ENCODE measurements at regions not wholly inside any gene's neighbourhood (a gene's known extent, or its start where the extent isn't known, plus 50 kb on each side); places are given as distances from the start of the nearest gene placed in this dataset.
A peak's percentile ranks its signal among the peaks of the same experiment; 100 is the strongest.

- no peak for DNase-seq (ENCODE audit: low read depth in 3 of 3, low spot score in 1 of 3)
These were observed 151.3 kb upstream of the ADO start for GRCh38 chr10:62653254-62653653.

GRCh38 chr10:62654966-62655336 is 149.6 kb upstream of the ADO start:
- no peak for DNase-seq (ENCODE audit: low read depth in 3 of 3, low spot score in 1 of 3)

GRCh38 chr10:62655337-62655994 is 149.1 kb upstream of the ADO start:
- DNase-seq (ENCODE audit: low read depth in 3 of 3, low spot score in 1 of 3): no peak

- no peak for DNase-seq (ENCODE audit: low read depth in 3 of 3, low spot score in 1 of 3)
These were observed 147.2 kb upstream of the ADO start for GRCh38 chr10:62657244-62657835.

DNA sequence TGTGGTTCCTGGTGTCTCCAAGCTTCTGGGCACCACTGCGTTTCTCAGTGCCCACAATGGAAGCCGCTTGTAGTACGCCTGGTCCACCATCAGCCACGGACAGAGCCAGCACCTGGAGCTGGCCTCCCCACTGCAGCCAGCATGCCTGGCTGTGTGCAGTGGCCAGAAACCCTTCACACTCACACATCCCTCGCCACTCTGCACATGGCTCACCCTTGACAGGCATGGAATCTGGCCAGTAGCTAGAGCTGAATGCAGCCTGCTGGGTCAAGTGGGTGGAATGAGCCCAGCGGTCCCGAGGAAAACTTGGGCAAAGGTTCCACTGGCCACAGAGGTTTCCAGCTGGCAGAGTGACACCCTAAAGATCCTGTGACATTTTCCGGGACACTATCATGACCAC is 146.0 kb upstream of the ADO start:
- no peak for DNase-seq (ENCODE audit: low read depth in 3 of 3, low spot score in 1 of 3)

DNA sequence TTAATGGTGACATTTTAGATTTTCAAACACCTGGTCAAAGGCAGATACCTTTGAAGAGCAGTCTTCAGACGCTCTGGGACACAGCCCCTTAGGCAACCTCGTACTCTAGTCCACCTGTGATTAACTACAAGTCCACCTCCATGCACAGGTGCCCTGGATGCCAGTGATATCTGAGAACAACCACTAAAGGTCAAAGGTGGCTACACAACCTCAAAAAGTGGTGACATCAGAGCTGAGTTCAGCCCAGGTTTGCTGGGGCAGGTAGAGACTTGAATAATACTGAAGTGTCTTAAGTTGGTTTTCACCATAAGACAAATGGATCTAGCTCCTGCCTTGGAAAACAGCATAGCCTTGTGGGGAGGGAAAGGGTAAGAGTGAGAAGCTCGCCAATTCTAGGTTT is 143.4 kb upstream of the ADO start:
- DNase-seq (ENCODE audit: low read depth in 3 of 3, low spot score in 1 of 3): no peak

DNA sequence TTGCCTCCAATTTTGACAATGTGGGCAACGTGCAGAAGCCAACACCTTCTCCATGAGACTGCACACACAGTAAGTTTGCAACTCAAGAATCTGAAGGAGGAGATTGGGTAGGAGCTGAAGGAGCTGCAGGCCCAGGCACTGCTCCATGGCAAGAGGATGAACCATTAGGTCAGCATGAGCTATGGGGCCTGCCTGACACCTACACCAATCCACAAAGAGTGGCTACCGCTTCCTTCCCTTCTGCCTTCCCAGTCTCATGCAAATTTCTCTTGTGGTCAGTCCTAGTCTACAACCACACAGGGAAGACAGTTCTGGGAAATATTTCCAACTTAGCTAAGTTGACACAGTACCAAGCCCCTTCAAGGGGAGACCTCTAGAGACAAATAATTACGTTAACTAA is 142.0 kb upstream of the ADO start:
- DNase-seq (ENCODE audit: low read depth in 3 of 3, low spot score in 1 of 3): no peak

DNA sequence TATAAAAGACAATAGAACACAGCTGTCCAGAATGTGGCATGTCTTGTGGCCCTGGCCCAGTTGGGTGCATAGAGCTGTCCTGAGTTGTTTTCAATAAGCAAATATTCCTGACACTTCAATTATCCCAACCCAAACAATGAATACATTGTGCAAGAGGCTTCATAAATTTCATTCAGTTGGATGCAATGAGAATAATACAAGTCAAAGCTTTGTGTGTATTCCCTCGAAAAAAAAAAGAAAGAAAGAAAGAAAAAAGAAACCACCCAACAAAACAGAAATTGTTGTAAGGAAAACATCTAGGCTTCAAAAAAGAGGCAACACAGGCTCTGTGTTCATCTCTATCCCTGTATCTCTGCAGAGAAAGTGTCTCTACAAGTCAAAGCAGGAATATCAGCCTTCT is 138.7 kb upstream of the ADO start:
- no peak for DNase-seq (ENCODE audit: low read depth in 3 of 3, low spot score in 1 of 3)

GRCh38 chr10:62666275-62666674 is 138.2 kb upstream of the ADO start:
- no peak for DNase-seq (ENCODE audit: low read depth in 3 of 3, low spot score in 1 of 3)

GRCh38 chr10:62669341-62669740 is 135.2 kb upstream of the ADO start:
- DNase-seq (ENCODE audit: low read depth in 3 of 3, low spot score in 1 of 3): no peak

DNA sequence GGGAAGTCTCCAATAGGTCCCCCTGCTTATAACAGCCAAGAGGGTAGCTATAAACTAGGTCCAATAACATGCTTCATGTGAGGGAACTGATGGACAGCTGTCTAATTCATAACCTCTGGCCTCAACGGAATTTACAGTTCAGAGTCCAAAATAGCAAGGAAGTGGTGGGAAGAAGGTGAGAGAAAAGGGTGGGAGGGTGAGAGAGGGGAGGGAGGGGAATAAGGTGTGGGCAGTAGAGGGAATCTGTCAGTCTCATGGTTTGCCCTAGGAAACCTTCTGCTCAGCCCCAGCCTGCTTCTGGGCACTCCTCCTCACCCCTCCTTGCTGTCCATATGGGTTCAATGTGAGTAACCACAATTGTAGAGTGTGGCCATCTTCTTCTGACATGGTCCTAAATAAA is 133.4 kb upstream of the ADO start:
- no peak for DNase-seq (ENCODE audit: low read depth in 3 of 3, low spot score in 1 of 3)

GRCh38 chr10:62681211-62681940 is 123.1 kb upstream of the ADO start:
- DNase-seq (ENCODE audit: low read depth in 3 of 3, low spot score in 1 of 3): peak; percentile 22 to 55 (median 29)

DNA sequence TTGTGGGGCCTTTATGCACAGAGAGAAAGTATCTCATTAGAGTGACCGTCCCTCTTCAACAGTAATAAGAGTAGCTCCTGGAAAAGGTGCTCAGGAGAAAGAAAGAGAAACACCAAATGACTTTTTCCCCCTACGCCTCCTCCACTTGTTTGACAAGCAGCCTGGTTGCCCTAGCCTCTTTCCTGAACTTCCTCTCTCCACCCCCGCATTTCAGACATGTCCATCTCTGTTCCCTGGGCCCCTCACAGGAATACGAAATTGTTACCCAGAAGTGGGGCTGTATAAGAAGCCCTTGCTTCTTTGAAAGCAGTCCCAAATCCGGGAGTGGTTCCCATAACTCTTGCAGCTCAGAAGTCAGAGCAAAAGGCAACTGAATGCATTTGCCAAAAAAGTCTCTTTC is 119.6 kb upstream of the ADO start:
- DNase-seq (ENCODE audit: low read depth in 3 of 3, low spot score in 1 of 3): no peak

- no peak for DNase-seq (ENCODE audit: low read depth in 3 of 3, low spot score in 1 of 3)
These were observed 117.2 kb upstream of the ADO start for GRCh38 chr10:62687230-62687748.

DNA sequence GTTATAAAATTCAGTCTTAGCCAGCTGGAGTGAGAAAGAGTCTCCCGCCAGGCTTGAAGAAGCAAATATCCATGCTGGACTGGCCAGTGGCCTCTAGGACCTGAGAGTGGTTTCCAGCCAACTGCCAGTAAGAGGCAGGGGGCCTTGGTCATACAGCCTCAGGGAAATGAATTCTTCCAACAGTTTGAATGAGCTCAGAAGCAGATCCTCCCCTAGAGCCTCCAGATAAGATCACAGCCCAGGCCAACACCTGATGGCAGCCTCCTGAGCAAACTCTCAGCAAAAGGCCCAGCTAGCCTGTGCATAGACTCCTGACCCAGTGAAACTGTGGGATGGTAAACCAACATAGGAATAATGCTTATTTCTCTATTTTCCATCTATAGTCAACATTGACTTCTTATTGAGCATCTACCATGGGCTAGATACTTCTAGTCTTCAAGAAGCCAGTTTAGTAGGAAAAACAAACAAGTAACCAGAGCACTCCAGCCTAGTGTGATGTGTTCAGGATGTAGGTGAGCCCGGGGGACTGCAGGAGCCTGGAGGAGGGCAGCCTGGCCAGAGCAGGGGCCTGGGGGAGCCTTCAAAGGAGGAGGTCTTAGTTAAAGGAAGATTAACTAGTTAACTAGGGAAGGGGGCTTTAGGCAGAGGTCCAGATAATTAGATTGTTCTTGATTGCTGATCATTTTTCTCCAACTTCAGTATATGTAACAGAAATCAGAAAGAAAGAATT is 115.4 kb upstream of the ADO start:
- DNase-seq (ENCODE audit: low read depth in 3 of 3, low spot score in 1 of 3): no peak

- no peak for DNase-seq (ENCODE audit: low read depth in 3 of 3, low spot score in 1 of 3)
These were observed 114.8 kb upstream of the ADO start for GRCh38 chr10:62689712-62690111.

DNA sequence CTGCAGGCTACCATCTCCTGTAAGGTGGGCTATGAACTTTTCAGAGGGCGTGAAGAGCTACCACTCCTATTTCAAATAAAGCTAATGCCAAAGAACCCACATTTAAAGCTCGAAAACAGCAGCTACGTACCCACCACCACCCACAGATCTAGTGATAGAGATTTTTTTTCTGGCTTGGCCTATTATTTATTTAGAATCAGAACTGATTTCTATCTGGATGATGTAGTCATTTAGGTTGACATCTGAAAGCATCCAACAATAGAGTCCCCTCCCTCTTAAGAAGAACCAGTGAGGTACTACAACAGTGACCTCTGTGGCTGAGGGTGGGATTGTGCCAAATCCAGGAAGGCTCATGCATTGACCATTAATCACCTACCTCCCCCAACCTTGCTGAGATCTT is 113.8 kb upstream of the ADO start:
- no peak for DNase-seq (ENCODE audit: low read depth in 3 of 3, low spot score in 1 of 3)

DNA sequence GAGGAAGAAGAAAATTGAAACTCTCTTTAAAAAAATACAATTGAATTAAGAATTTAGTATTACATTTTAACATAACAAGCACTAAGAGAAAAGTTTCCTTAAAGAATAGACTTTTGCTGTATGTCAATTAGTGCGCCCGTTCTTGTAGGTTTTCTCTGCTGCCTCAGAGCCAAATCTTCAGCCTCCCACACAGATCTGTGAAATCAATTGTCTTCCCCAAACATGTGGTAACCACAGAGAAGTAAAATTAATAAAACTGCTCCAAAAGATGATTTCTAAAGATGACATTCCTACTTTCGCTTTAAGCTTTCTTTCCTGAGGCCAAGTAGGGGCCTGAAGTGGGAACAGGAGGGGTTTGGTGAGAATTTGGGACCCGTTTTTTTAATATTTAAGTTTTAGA is 113.2 kb upstream of the ADO start:
- no peak for DNase-seq (ENCODE audit: low read depth in 3 of 3, low spot score in 1 of 3)

DNA sequence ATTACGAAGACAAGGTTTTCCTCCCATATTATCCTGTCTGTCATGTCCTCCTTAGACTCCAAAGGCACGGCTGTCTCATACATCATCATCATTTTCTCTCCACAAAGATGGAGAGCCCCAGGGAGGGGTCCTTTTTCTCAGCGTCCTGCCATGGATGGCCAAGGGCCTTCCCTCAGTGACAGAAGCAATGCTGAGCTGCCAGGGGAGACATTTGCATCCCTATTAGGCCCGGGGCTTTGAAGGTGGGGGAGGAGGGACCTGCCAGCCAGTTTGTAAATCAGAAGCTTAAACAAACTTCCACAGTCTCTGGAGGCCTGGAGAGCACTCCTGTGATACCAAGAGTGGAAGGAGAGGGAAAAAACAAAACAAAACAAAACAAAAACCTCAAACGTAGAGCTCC is 112.4 kb upstream of the ADO start:
- DNase-seq (ENCODE audit: low read depth in 3 of 3, low spot score in 1 of 3): no peak

DNA sequence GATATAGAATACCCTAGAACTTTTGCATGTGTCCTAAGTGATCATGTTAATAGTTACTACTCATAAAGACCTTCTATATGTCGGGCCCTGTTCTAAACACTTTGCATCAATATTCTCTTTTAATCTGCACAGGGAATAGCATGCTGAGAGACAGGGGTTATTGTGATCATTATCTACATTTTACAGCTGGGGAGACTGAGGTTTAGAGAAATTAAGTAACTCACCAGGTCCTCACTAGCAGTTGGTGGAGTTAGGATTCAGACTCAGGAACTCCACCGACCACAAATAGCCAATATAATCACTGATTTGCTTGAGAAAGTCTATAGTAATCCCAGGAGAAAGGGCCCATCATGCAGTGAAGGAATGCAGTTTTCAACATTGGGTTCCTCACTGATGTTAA is 111.2 kb upstream of the ADO start:
- no peak for DNase-seq (ENCODE audit: low read depth in 3 of 3, low spot score in 1 of 3)

DNA sequence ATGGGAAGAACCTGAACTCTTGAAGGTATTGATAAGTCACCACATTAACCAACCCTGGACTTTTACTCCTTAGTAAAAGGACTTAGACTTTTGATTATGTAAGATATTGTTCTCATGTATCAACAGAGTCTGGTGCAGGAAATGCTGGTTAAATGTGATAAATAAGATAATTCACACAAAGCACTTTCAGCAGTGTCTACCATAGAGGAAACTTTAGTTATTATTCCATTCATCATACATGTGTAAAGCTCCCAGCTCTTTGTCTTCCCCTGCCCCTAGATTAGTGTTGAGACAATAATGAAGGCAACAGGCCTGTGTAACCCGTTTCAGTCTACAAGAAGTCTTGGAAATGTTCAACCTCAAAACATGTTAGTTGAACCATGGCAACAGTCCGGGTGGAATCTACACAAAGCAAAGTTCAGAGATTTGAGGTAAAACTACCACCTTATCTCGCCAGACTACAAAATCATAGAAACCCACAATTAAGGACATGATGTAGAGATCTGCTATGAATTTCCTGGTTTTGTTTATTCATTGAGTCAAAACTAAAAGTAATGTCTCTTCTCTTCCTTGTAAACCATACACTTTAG is 109.9 kb upstream of the ADO start:
- DNase-seq (ENCODE audit: low read depth in 3 of 3, low spot score in 1 of 3): no peak

Measured in stimulated activated CD4-positive, alpha-beta T cell treated with anti-CD3 and anti-CD28 coated beads, TNF-alpha, amount 100 ng/mL, for 1 hour (primary cell).